DLD1 (cell line): ENCODE measurements at regions not wholly inside any gene's neighbourhood (a gene's known extent, or its start where the extent isn't known, plus 50 kb on each side); places are given as distances from the start of the nearest gene placed in this dataset.

ENCODE experiments used
- in situ Hi-C: cut with HindIII; loops from 2 replicates; pipeline ENCODE4 v1.10.0; 2017; ENCODE audit warnings: low sequenced_read_pairs

DNA sequence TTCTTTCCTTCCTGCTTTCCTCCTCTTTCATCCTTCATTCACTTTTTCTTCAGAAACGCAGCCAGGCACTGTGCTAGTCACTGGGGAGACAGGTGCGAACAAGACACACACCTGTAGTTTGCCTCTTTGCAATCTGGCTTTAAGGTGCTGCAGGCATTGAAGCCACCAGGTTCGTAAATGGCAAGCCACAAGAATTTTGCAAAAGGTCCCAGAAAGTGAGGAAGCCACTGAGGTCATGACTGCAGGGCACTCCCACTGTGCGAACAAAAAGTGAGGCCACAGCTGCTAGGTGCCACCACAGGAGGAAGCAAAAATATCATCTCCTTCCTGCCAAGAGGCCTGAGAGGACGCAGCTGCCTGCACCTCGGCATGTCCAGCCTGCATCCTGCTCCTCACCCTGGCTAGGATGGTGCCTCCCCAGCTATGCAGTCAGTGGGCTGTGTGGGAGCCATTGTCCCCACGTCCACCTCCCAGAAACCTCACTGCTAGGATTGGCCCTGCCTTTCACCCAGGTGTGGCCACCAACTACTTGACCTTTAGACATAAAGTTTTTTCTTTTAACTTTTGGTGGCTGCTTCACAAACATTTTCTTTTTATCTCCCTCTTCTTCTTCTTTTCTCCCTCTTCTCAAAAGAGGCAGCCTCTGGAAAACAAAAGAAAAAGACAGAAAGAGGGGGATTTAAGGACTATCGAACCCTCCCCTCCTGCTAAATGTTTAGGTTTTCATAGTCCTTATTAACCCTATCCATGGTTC is 230.8 kb downstream of the BCAS1 start:
- in situ Hi-C loops = loop anchor here (10.0 kb wide), 1 partner anchor 85 kb away; no protein-coding TSS in a partner anchor

DNA sequence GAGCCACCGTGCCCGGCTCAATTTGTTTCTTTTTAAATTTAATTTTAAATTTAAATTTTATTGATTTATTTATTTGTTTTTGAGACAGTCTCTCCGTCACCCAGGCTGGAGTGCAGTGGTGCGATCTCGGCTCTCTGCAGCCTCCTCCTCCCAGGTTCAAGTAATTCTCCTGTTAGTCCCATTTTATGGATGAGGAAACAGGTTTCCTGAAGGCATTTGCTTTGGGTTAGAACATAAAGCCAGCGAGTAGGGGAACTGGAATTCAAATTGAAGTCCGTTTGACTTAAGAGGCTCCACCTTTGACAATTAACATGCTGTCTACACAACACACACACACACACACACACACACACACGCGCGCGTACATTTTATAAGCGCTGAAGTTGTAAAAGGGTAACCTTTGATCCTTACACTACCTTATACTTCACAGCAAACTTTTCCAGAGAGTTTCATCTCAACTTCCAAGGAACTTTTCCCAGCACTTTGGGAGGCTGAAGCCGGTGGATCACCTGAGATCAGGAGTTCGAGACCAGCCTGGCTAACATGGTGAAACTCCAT is 232.0 kb downstream of the BCAS1 start:
- in situ Hi-C loops = no loop called here

DNA sequence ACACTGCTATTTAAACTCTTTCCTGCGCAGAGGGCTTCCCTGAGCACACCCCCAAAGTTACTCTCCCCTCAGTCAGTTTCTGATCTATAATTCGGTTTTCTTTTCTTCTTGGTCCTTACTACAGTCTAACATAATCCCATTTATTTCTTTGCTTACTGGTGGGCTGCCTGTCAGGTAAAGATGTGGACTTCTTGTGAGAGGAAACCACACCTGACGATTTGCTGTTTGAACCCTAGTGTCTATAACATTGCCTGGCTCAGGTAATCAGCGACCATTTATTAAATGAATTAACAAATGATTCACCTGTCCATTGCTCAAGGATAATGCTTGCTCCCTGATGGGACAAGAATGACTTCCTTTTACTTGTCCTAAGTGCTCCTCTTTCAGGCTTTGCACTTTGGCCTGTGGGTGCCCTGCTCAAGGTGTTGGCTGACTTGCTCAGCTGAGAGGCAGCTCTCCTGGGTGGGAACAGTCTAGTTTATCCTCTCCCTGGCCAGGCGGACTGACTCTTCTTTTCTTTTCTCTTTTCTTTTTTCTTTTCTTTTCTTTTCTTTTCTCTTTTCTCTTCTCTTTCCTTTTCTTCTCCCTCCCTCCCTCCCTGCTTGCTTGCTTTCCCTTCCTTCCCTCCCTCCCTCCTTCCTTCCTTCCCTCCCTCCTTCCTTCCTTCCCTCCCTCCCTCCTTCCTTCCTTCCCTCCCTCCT is 233.1 kb downstream of the BCAS1 start:
- in situ Hi-C loops = no loop called here

DNA sequence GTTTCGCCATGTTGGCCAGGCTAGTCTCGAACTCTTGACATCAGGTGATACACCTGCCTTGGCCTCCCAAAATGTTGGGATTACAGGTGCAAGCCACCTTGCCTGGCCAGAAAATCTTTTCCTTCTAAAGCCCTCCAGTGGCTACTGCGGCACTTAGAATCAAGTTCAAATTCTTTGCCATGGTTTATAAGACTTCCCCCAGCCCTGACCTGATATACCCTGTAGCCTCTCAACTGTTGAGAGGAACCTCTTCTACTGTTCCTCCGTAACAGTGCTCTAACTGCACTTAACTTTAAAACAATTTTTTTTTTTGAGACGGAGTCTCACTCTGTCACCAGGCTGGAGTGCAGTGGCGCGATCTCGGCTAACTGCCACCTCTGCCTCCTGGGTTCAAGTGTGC is 235.6 kb downstream of the BCAS1 start:
- in situ Hi-C loops = no loop called here

DNA sequence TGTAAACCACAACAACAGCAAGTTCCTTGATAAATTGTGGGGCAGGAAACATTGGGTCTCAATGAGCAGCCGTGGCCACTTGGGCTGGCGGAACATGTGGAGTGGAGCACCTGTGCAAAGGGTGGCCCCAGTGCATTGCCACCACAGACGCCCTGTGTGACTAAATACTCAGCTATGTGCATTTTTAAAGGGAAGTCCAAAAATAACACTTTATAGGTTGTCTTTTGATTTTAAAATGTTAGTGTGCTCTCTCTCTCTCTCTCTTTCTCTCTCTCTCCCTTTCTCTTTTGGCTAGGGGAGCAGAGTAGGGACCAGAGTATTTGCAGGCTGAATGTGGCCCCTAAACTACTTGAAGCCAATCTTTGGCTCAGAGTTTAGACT is 236.3 kb downstream of the BCAS1 start:
- in situ Hi-C loops = no loop called here

DNA sequence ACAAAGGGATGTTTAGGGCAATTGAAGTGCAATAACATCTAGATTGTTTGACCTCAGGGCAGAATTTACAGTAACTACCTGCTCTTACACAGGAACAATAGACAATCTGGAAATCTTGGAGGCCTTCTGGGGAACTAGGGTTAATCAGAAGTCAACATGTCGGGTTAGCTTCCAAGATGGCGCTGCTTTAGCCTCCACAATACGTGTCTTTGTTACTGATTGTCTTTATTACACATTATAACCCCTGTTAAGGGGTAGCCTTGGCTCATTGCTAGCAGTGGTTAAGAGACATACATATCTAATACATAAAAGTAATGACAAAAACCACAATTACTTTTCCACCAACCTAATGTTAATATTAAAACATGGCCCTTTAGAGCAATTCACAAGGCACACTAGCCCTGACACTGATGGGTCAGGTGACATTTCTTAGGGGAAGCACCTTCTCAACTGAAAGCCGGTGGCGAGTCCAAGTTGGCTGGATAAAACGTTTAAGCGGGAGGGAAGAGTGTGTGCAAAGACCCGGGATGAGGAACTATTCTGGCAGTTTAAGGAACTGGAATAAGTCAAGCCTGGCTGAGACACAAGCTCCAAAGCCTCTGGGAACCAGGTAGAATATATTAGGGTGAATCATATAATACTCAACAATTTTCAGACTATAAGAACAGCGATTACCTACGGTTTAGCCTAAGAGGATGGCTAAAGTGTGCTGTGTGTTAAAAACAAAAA is 236.9 kb downstream of the BCAS1 start:
- in situ Hi-C loops = no loop called here

DNA sequence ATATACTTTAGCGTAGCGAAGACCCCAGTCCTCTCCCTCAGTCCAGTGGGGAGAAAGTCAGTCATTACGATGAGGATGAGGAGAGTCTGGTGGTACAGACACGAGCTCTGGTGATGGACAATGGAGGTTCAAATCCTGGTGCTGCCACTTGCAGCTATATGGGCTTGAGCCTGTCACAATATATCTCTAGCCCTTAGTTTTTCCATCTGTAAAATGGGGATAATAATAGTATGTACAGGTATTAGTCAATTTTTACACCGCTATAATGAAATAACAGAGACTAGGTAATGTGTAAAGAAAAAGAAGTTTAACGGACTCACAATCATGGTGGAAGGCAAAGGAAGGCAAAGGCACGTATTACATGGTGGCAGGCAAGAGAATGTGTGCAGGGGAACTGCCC is 237.9 kb downstream of the BCAS1 start:
- in situ Hi-C loops = no loop called here

DNA sequence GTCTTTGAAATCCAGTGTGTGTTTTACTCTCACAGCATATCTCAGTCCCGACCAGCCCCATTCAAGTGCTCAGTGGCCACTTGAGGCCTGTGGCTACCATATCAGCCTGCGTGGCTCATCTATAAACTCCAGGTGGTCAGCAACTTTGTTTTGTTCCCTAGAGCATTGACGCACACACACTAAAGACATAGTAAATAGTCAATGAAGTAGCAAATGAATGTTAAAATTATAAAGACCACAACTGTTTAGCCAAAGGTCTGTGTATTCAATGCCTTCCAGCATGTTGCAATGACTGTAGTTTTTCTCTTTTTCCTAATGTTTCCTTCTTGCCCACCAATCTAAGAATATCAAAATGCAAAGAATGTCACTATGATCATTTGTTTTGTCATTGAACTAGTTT is 238.2 kb upstream of the ZNF217 start:
- in situ Hi-C loops = no loop called here

DNA sequence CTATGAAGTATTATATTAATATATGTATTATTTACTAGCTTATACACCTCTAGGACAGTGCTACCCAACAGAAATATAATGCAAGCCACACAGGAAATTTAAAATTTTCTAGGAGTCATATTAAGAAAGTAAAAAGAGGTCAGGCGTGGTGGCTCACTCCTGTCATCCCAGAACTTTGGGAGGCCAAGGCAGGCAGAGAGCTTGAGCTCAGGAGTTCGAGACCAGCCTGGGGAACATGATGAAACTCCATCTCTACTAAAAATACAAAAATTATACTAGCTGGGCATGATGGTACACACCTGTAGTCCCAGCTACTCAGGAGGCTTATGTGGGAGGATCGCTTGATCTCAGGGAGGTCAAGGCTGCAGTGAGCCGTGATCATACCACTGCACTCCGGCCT is 237.6 kb upstream of the ZNF217 start:
- in situ Hi-C loops = no loop called here

DNA sequence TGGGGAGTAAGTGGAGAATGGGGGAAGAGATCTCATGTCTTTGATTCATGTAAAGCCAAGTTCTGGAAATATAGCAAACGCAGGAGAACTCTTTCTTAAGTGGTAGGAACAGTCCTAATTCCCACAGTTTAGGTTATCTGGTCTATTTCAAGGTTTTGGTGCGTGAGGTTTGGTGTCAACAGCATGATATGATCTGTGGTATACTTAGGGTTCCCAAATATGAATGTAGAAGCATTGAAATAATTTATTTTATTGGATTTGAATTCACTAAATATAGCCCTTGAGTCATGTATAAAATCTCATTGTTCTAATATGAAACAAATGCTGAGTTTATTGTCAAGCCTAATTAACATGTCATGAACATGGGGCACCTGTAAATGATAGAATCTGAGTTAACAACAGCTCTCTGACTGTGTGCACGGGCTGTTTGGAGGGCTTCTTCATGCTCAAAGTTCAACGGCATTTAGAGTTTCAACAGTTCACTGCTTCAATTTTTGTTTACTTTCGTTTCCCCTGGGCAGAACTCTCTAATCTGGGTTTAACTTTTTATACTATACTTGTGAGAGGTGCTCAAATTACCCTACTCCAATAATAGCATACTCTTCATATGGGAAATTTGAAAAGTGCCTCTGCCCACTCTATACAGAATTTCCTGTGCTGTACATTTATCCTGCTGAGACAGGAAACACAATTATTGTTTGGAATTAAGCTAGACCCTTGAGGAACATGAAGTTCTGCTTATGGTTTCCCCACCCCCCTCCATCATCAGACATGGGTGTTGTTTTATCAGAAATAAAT is 236.3 kb upstream of the ZNF217 start:
- in situ Hi-C loops = no loop called here

DNA sequence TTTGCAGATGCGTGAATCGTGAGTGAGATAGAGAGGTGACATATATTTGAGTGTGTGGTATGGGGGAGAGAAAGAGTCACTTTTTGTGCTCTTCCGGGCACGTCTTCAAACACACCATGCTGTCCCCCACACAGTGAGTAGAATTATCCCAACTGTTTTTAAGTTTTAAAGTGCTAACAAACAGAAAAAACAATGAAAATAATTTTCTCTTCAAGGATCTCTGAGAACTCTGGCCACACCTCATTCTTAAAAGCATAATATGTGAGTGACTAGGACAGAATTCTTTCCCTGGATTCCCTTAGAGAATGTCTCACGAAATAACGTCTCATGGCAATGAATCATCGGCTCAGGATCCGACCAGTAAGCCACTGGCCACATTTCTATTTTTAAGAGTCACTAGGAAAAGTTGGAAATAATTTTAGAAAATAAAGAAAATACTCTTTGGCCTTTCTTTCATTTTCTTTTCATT is 235.7 kb upstream of the ZNF217 start:
- in situ Hi-C loops = no loop called here

DNA sequence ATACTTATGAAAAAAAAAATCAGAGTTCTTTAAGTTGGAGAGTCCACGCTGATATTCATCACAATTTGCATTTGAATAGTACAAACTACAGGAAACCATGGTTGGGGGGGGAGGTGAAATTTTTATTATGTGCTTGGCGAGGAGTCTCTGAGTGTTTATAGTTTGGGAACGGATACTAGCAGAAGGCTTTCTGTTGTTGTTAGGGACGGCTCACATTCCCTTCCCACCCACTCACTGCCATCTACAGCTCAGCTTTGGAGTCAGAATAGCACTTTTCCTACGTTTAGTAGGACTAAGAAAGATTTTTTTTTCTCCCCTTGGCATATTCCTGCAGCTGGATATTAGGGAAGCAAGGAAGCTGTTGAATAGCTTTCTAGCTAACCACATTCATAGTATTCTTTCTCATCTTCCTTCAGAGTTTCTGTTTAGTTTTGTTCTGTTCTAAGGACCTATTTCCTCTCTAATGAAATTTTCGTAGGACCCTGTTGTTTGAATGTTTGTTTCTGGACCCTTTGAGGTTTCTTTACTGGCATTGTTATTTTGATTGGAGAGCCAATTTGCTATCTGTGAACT is 235.1 kb upstream of the ZNF217 start:
- in situ Hi-C loops = no loop called here

DNA sequence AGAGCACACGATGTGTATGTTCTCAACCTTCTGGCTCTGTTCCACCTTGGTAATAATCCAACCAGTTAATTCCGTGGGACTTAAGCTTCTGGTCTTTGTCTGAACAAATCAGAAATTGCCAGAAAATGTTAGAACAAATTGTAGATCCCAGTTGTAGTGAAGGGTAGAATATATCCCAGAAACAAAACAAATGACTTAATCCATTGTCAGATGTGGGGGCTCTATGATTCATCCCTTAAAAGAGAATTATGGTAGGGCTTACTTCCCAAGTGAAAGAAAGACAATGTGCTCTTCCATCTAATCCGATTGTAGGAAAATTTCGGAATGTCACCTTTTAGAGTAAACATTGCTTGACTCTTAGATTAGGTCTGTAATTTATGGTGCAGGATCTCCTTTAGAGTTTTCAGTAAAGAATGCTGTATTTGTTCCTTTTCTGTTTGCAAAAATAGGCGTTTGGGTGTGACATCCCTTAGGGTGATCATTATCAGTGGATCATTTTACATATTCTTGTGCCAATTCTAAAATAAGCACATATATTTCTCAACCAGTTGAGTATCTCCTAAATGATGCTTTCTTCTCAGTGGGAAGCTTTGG is 234.5 kb upstream of the ZNF217 start:
- in situ Hi-C loops = no loop called here

DNA sequence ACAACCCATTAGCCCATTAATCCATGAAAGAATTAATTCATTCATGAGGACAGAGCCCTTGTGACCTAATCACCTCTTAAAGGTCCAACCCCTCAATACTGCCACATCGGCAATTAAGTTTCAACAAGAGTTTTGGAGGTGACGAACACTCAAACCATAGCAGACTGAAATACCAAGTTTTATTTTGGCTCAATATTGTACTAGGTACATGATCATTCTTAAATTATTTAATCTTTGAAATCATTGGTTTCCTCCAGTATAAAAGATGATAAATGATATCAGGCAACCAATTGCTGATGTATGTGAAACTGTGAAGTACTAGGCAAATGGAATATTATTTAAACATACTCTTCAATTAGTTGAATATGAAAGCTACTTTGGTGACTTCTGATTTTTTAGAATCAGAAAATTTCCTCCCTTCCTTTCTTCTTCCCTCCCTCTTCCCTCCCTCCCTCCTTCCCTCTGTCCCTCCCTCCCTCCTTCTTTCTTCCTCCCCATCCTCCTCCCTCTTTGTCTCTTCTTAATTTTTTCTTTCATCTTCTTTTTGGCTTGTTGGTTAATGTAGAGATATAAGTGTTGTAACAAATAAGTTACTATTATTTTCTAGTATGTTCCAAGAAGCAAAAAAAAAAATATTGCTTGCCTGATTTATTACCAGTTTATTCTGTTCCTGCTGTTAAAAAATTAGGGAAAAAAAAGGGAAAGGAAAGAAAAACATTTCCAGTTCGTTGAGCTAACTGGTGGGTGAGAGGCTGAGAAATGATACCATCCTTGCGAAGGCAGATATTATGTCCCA is 233.9 kb upstream of the ZNF217 start:
- in situ Hi-C loops = no loop called here

DNA sequence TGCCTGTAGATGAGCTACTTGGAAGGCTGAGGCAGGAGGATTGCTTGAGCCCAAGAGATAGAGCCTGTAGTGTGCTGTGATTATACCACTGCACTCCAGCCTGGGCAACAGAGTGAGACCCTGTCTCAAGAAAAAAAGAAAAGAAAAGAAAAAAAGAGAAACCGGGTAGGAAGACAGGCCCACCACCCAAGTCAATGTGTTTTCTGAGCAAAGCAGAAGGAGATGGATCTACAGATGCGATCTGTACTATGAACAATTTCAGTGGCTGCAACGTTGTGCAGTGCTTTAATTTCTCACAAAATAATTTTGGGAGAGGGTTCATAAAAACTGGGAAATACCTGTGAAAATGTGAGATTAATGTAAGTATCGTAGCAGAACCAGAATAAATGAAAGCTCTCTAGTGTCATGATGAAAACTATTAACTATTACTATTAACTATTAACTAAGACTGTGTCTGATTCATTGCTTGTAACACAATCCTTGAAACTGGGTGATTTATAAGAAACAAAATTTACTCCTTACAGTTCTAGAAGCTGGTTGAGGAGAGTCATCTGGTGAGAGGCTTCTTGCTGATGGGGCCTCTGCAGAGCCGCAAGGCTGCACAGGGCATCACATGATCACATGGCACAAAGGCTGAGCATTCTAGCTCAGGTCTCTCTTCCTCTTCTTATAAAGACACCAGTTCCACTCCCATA is 233.1 kb upstream of the ZNF217 start:
- in situ Hi-C loops = no loop called here

DNA sequence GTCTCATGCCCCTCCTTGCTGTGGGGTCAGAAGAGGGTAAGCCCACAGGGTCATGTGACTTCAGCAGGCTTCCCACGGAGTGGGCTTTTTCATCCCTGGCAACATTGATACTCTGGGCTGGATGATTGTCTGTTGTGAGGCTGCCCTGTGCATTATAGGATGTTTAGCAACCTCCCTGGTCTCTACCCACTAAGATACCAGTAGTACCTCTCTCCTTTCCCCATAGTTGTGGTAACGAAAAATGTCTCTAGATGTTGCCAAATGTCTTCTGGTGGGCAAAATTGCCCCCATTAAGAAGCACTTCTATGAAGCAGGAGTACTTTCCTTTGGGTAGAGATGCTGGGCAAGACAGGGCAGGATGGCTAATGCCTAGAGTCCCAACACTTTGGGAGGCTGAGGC is 232.5 kb upstream of the ZNF217 start:
- in situ Hi-C loops = no loop called here

DNA sequence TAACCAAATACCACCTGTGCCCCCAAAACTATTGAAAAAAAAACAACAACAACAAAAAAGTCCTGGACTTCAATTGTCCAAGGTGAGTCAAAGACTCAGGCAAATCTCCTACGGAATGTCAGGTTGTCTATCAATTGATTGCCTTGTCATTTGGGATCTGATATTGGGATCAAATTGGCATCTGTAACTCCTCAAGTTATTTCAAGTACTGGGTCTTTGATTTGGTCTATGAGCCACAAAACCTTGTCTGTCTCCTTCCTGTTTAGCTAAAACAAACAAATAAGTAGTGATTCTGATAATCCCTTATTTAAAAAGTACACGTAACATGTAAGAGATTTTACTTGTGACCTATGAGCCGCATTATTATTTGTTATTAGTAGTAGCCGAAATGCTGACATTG is 231.6 kb upstream of the ZNF217 start:
- in situ Hi-C loops = no loop called here

DNA sequence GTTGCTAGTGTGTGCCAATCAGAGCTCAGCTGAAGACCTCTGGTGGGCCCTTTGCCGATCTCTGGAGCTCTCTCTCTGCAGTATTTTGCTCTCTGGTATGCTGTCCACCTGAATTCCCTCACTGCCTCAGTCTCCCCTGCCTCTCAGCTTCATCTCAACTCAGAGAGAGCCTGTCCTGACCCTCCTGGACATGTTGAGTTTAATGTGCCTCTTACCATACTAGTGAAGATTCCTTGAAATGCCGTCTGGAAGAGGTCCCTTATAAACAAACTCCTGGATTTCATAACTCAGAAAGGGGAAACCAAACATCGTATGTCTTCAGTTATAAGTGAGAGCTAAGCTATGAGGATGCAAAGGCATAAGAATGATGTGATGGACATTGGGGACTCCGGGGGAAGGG is 231.1 kb upstream of the ZNF217 start:
- in situ Hi-C loops = no loop called here
